ES-I3 (cell line): ENCODE measurements at regions not wholly inside any gene's neighbourhood (a gene's known extent, or its start where the extent isn't known, plus 50 kb on each side); places are given as distances from the start of the nearest gene placed in this dataset.
A peak's percentile ranks its signal among the peaks of the same experiment; 100 is the strongest.

Experiments used
- H3K36me3 ChIP-seq: 2 replicates; pipeline ENCODE4 v1.6.1; 2013; ENCODE audit warnings: mild to moderate bottlenecking, low read length, control low read depth, moderate library complexity; ENCODE audit not compliant: insufficient read depth
- H3K4me1 ChIP-seq: 2 replicates; pipeline ENCODE4 v1.6.1; 2013; ENCODE audit warnings: mild to moderate bottlenecking, control low read depth, low read length; ENCODE audit not compliant: insufficient read depth
- H3K9ac ChIP-seq: 2 replicates; pipeline ENCODE4 v1.6.1; 2013; ENCODE audit warnings: low read depth, mild to moderate bottlenecking, low read length, moderate library complexity
- H3K9me3 ChIP-seq: 2 replicates; pipeline ENCODE4 v1.6.1; 2013; ENCODE audit warnings: mild to moderate bottlenecking, low read length, moderate library complexity; ENCODE audit not compliant: control insufficient read depth, insufficient read depth

GRCh38 chr7:98565103-98565502, 52.0 kb upstream of the NPTX2 start:
- H3K9ac ChIP-seq: no peak overlapping the region
- H3K9me3 ChIP-seq: no peaks in the 10 kb centered on the region; the same call in 1 of the 2 replicates
- no peaks in the 10 kb centered on the region for H3K36me3 ChIP-seq
- peaks cover 10% of the 10 kb centered on the region; the same call in 1 of the 2 replicates for H3K4me1 ChIP-seq

GRCh38 chr7:98562871-98563495, 54.1 kb upstream of the NPTX2 start:
- Histone ChIP-seq H3K9ac (no peak overlapping the region), H3K36me3 (no peaks in the 10 kb centered on the region), H3K4me1 (peaks cover 4% of the 10 kb centered on the region; the same call in 1 of the 2 replicates), H3K9me3 (no peaks in the 10 kb centered on the region; the same call in 1 of the 2 replicates)

GRCh38 chr7:98562381-98562823, 54.7 kb upstream of the NPTX2 start:
- H3K4me1 ChIP-seq: peaks cover 4% of the 10 kb centered on the region; the same call in 1 of the 2 replicates
- H3K36me3 ChIP-seq: no peaks in the 10 kb centered on the region
- no peaks in the 10 kb centered on the region; the same call in 1 of the 2 replicates for H3K9me3 ChIP-seq
- no peak overlapping the region for H3K9ac ChIP-seq

- H3K36me3 ChIP-seq: no peaks in the 10 kb centered on the region
- peak overlapping the region; percentile 13; the same call in 1 of the 2 replicates for H3K9ac ChIP-seq
- H3K9me3 ChIP-seq: no peaks in the 10 kb centered on the region; the same call in 1 of the 2 replicates
- peaks cover 4% of the 10 kb centered on the region; the same call in 1 of the 2 replicates for H3K4me1 ChIP-seq
These were observed 57.1 kb upstream of the NPTX2 start for GRCh38 chr7:98559958-98560357.

GRCh38 chr7:98559219-98559618, 57.9 kb upstream of the NPTX2 start:
- H3K4me1 ChIP-seq: peaks cover 4% of the 10 kb centered on the region; the same call in 1 of the 2 replicates
- no peaks in the 10 kb centered on the region; the same call in 1 of the 2 replicates for H3K9me3 ChIP-seq
- H3K36me3 ChIP-seq: no peaks in the 10 kb centered on the region
- no peak overlapping the region for H3K9ac ChIP-seq

GRCh38 chr7:98557538-98558031, 59.5 kb upstream of the NPTX2 start:
- Histone ChIP-seq H3K4me1 (peaks cover 4% of the 10 kb centered on the region; the same call in 1 of the 2 replicates), H3K36me3 (no peaks in the 10 kb centered on the region)

GRCh38 chr7:98556288-98556687, 60.8 kb upstream of the NPTX2 start:
- Histone ChIP-seq H3K9me3 (peaks cover 3% of the 10 kb centered on the region; the same call in 1 of the 2 replicates), H3K36me3 (no peaks in the 10 kb centered on the region), H3K4me1 (peaks cover 4% of the 10 kb centered on the region; the same call in 1 of the 2 replicates), H3K9ac (no peak overlapping the region)

More at GRCh38 chr7:98557538-98558031, 59.5 kb upstream of the NPTX2 start:
- Histone ChIP-seq H3K9ac (no peak overlapping the region), H3K9me3 (peaks cover 3% of the 10 kb centered on the region; the same call in 1 of the 2 replicates)

- no peaks in the 10 kb centered on the region for H3K36me3 ChIP-seq
- peaks cover 3% of the 10 kb centered on the region; the same call in 1 of the 2 replicates for H3K9me3 ChIP-seq
- peaks cover 4% of the 10 kb centered on the region; the same call in 1 of the 2 replicates for H3K4me1 ChIP-seq
- H3K9ac ChIP-seq: no peak overlapping the region
These were observed 61.7 kb upstream of the NPTX2 start for GRCh38 chr7:98555403-98555802.

GRCh38 chr7:98553666-98554065, 63.4 kb upstream of the NPTX2 start:
- H3K4me1 ChIP-seq: no peaks in the 10 kb centered on the region
- H3K9ac ChIP-seq: no peak overlapping the region
- peaks cover 3% of the 10 kb centered on the region; the same call in 1 of the 2 replicates for H3K9me3 ChIP-seq
- H3K36me3 ChIP-seq: no peaks in the 10 kb centered on the region

- H3K9ac ChIP-seq: no peak overlapping the region
- H3K9me3 ChIP-seq: peaks cover 3% of the 10 kb centered on the region; the same call in 1 of the 2 replicates
- H3K4me1 ChIP-seq: no peaks in the 10 kb centered on the region
- no peaks in the 10 kb centered on the region for H3K36me3 ChIP-seq
These were observed 65.3 kb upstream of the NPTX2 start for GRCh38 chr7:98551611-98552273.

GRCh38 chr7:98548971-98549370, 68.1 kb upstream of the NPTX2 start:
- H3K9me3 ChIP-seq: peaks cover 3% of the 10 kb centered on the region; the same call in 1 of the 2 replicates
- H3K36me3 ChIP-seq: no peaks in the 10 kb centered on the region
- no peaks in the 10 kb centered on the region for H3K4me1 ChIP-seq
- H3K9ac ChIP-seq: no peak overlapping the region

GRCh38 chr7:98548370-98548769, 68.7 kb upstream of the NPTX2 start:
- Histone ChIP-seq H3K4me1 (no peaks in the 10 kb centered on the region), H3K9ac (no peak overlapping the region), H3K9me3 (no peaks in the 10 kb centered on the region), H3K36me3 (no peaks in the 10 kb centered on the region)

GRCh38 chr7:98541101-98541500, 76.0 kb upstream of the NPTX2 start:
- Histone ChIP-seq H3K4me1 (no peaks in the 10 kb centered on the region), H3K36me3 (no peaks in the 10 kb centered on the region), H3K9me3 (no peaks in the 10 kb centered on the region), H3K9ac (no peak overlapping the region)

- Histone ChIP-seq H3K9ac (no peak overlapping the region), H3K9me3 (no peaks in the 10 kb centered on the region)
These were observed 77.2 kb upstream of the NPTX2 start for GRCh38 chr7:98539865-98540264.

More at GRCh38 chr7:98539865-98540264, 77.2 kb upstream of the NPTX2 start:
- no peaks in the 10 kb centered on the region for H3K36me3 ChIP-seq
- H3K4me1 ChIP-seq: no peaks in the 10 kb centered on the region
